ENCODE measurements at regions not wholly inside any gene's neighbourhood (a gene's known extent, or its start where the extent isn't known, plus 50 kb on each side); places are given as distances from the start of the nearest gene placed in this dataset.

- WGBS (ENCODE audit: insufficient coverage, low lambda C conversion rate): no CpG with 5 or more reads among the region's 3 CpGs
- no peaks in the 10 kb centered on the region for H3K27me3 ChIP-seq (ENCODE audit: control insufficient read depth, insufficient read depth, low read length)
- no peaks in the 10 kb centered on the region for H3K36me3 ChIP-seq (ENCODE audit: control insufficient read depth, insufficient read depth, low read length)
These were observed 126.3 kb upstream of the ELL2 start for GRCh38 chr5:96087939-96088338.

GRCh38 chr5:96084874-96085506 is 123.3 kb upstream of the ELL2 start:
- Histone ChIP-seq H3K9me3 (ENCODE audit: control insufficient read depth, low read depth, low read length) (no peaks in the 10 kb centered on the region), H3K36me3 (ENCODE audit: control insufficient read depth, insufficient read depth, low read length) (no peaks in the 10 kb centered on the region), H3K27ac (ENCODE audit: low read length) (no peak overlapping the region), H3K4me3 (ENCODE audit: low read length) (no peak overlapping the region), H3K4me1 (ENCODE audit: control insufficient read depth, insufficient read depth, low read length) (no peaks in the 10 kb centered on the region), H3K27me3 (ENCODE audit: control insufficient read depth, insufficient read depth, low read length) (no peaks in the 10 kb centered on the region)
- DNase-seq: peak in 1 of 2 donors; percentile 55
- 100% methylated on average over 1 of the region's 2 CpGs for WGBS (ENCODE audit: insufficient coverage, low lambda C conversion rate)

More at GRCh38 chr5:96087939-96088338, 126.3 kb upstream of the ELL2 start:
- H3K9me3 ChIP-seq (ENCODE audit: control insufficient read depth, low read depth, low read length): no peaks in the 10 kb centered on the region
- no peak for DNase-seq
- no peaks in the 10 kb centered on the region for H3K4me1 ChIP-seq (ENCODE audit: control insufficient read depth, insufficient read depth, low read length)
- H3K27ac ChIP-seq (ENCODE audit: low read length): no peak overlapping the region
- no peak overlapping the region for H3K4me3 ChIP-seq (ENCODE audit: low read length)

- WGBS (ENCODE audit: insufficient coverage, low lambda C conversion rate): no CpG with 5 or more reads among the region's 4 CpGs
- Histone ChIP-seq H3K9me3 (ENCODE audit: control insufficient read depth, low read depth, low read length) (no peaks in the 10 kb centered on the region), H3K4me1 (ENCODE audit: control insufficient read depth, insufficient read depth, low read length) (no peaks in the 10 kb centered on the region), H3K27me3 (ENCODE audit: control insufficient read depth, insufficient read depth, low read length) (no peaks in the 10 kb centered on the region), H3K4me3 (ENCODE audit: low read length) (no peak overlapping the region), H3K36me3 (ENCODE audit: control insufficient read depth, insufficient read depth, low read length) (no peaks in the 10 kb centered on the region), H3K27ac (ENCODE audit: low read length) (no peak overlapping the region)
- DNase-seq: no peak
These were observed 121.8 kb upstream of the ELL2 start for GRCh38 chr5:96083361-96083881.

DNA sequence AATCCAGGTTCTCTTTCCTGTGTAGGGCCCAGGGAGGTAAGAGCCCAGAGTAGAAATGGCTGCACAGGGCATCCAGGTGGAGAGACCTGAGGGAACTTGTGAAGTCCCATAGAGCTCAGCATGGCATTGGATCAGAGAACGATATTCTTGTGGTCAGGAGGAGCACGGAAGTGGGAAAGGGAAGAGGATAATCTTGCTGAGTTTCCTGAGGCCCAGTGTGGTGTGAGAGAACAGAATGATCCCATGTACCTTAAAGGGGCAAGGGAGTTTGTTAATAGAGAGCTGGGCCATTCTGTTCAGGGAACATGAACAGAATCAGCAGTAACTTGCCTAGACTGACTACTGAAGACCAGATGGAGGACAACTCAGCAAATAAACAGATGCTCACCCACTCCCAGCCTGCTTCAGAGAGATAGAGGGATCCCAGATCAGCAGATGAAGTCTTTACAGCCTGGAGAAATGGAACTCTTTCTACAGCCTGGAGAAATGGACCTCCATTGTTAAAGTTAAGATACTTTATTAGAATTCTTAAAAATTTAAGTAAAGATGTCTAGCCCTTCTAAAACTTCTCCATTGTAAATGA is 119.7 kb upstream of the ELL2 start:
- Histone ChIP-seq H3K4me3 (ENCODE audit: low read length) (no peak overlapping the region), H3K27me3 (ENCODE audit: control insufficient read depth, insufficient read depth, low read length) (no peaks in the 10 kb centered on the region), H3K4me1 (ENCODE audit: control insufficient read depth, insufficient read depth, low read length) (no peaks in the 10 kb centered on the region), H3K9me3 (ENCODE audit: control insufficient read depth, low read depth, low read length) (no peaks in the 10 kb centered on the region), H3K36me3 (ENCODE audit: control insufficient read depth, insufficient read depth, low read length) (no peaks in the 10 kb centered on the region), H3K27ac (ENCODE audit: low read length) (no peak overlapping the region)
- WGBS (ENCODE audit: insufficient coverage, low lambda C conversion rate): no CpG with 5 or more reads among the region's 2 CpGs
- DNase-seq: no peak

- Histone ChIP-seq H3K36me3 (ENCODE audit: control insufficient read depth, insufficient read depth, low read length) (no peaks in the 10 kb centered on the region), H3K27me3 (ENCODE audit: control insufficient read depth, insufficient read depth, low read length) (no peaks in the 10 kb centered on the region), H3K27ac (ENCODE audit: low read length) (no peak overlapping the region), H3K9me3 (ENCODE audit: control insufficient read depth, low read depth, low read length) (no peaks in the 10 kb centered on the region), H3K4me3 (ENCODE audit: low read length) (no peak overlapping the region), H3K4me1 (ENCODE audit: control insufficient read depth, insufficient read depth, low read length) (no peaks in the 10 kb centered on the region)
- DNase-seq: no peak
These were observed 118.9 kb upstream of the ELL2 start for GRCh38 chr5:96080557-96080956.

DNA sequence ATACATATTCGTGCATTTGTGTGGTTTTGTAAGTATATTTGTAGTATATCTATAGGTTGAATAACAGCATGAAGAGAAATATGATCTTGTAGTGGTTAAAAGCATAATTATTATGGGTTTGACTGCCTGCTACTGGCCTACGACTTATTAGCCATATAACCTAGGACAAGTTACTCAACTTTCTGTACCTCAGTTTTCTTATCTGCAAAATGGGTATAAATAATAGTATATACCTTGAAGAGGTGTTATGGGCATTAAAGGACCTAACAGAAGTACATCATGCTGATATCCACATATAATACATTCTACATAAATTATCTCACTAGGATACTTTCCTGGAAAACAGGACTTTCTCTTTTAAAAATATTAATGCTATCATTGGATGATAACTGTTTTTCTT is 118.3 kb upstream of the ELL2 start:
- Histone ChIP-seq H3K27me3 (ENCODE audit: control insufficient read depth, insufficient read depth, low read length) (no peaks in the 10 kb centered on the region), H3K36me3 (ENCODE audit: control insufficient read depth, insufficient read depth, low read length) (no peaks in the 10 kb centered on the region), H3K27ac (ENCODE audit: low read length) (no peak overlapping the region), H3K4me3 (ENCODE audit: low read length) (no peak overlapping the region), H3K9me3 (ENCODE audit: control insufficient read depth, low read depth, low read length) (no peaks in the 10 kb centered on the region), H3K4me1 (ENCODE audit: control insufficient read depth, insufficient read depth, low read length) (no peaks in the 10 kb centered on the region)
- no CpG with 5 or more reads among the region's 2 CpGs for WGBS (ENCODE audit: insufficient coverage, low lambda C conversion rate)
- no peak for DNase-seq

DNA sequence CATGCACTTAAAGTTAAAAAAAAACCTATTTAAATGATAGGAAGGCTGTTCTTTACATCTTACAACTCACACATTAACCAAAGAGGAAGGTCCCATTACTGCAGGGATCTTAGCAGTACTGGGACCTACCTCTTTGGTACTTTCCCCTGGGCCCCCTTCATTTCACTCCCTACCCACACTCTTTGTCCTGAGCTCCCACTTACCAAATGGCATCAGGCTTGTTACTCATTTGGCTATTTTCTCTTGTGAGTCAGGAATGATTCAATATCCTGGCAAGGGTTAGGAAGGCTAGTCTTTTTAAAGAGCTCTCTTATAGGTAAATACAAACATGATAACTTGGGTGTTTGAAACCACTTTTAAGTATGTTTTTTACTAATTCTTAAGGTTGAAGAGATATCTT is 117.4 kb upstream of the ELL2 start:
- H3K9me3 ChIP-seq (ENCODE audit: control insufficient read depth, low read depth, low read length): no peaks in the 10 kb centered on the region
- H3K4me3 ChIP-seq (ENCODE audit: low read length): no peak overlapping the region
- no peaks in the 10 kb centered on the region for H3K27me3 ChIP-seq (ENCODE audit: control insufficient read depth, insufficient read depth, low read length)
- no peaks in the 10 kb centered on the region for H3K4me1 ChIP-seq (ENCODE audit: control insufficient read depth, insufficient read depth, low read length)
- H3K27ac ChIP-seq (ENCODE audit: low read length): no peak overlapping the region
- DNase-seq: no peak
- no peaks in the 10 kb centered on the region for H3K36me3 ChIP-seq (ENCODE audit: control insufficient read depth, insufficient read depth, low read length)

- Histone ChIP-seq H3K27me3 (ENCODE audit: control insufficient read depth, insufficient read depth, low read length) (no peaks in the 10 kb centered on the region), H3K27ac (ENCODE audit: low read length) (no peak overlapping the region), H3K9me3 (ENCODE audit: control insufficient read depth, low read depth, low read length) (no peaks in the 10 kb centered on the region), H3K36me3 (ENCODE audit: control insufficient read depth, insufficient read depth, low read length) (no peaks in the 10 kb centered on the region), H3K4me1 (ENCODE audit: control insufficient read depth, insufficient read depth, low read length) (no peaks in the 10 kb centered on the region), H3K4me3 (ENCODE audit: low read length) (no peak overlapping the region)
- no peak for DNase-seq
- WGBS (ENCODE audit: insufficient coverage, low lambda C conversion rate): 100% methylated on average over 2 of the region's 3 CpGs
These were observed 114.8 kb upstream of the ELL2 start for GRCh38 chr5:96076451-96076850.

DNA sequence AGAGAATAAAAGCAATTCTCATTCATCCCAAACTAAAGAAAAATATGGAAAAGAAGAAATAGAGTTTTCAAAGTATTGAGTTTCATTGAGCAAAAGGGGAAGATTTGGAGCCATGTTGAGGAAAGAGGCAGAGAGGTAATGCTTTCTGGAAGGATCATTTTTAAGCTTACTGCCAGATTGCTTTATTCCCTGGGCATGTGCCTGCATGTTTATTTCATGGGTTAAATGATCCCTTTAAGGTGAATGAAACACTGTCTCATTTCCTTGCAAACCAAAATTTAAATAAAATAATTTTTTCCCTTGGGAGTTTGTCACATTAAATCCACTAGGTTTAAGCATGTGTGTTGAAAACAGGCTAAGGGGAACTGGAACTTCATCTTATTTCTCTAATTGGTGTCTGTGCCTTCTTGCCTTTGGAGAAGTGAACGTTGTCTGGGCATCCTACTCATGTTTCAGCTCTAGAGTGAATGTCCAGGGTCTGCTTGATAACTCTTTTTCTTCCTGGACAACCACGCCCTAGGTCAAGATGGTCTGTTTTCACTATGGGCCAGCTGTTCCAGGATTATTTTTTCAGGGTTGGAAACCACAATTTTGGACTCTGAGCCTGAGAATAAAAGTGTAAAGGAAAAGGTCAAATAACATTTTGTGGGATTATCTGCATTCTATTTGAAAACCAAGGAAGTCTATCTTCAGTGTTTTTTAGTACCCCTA is 114.1 kb upstream of the ELL2 start:
- Histone ChIP-seq H3K27me3 (ENCODE audit: control insufficient read depth, insufficient read depth, low read length) (no peaks in the 10 kb centered on the region), H3K9me3 (ENCODE audit: control insufficient read depth, low read depth, low read length) (no peaks in the 10 kb centered on the region), H3K36me3 (ENCODE audit: control insufficient read depth, insufficient read depth, low read length) (no peaks in the 10 kb centered on the region), H3K4me1 (ENCODE audit: control insufficient read depth, insufficient read depth, low read length) (no peaks in the 10 kb centered on the region), H3K4me3 (ENCODE audit: low read length) (no peak overlapping the region), H3K27ac (ENCODE audit: low read length) (no peak overlapping the region)
- WGBS (ENCODE audit: insufficient coverage, low lambda C conversion rate): no CpG with 5 or more reads among the region's 2 CpGs
- no peak for DNase-seq

DNA sequence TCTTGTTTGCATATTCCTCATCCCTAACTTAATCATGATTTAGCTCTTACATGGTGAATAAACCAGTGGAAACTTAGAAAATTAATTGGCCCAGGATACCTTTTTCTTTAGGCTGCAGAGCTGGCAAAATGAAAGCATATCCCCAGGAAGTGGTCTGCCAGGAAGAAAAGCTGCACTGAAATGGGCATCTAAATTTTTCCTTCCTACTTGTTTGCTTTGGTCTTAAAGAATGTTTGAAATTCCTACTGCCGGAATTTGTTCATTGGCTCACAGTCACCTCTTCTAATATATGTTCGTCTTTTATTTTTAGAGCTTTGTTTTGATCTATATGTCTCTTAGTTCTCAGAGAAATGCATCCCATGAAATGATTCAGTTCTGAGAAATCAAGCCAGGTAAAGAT is 113.2 kb upstream of the ELL2 start:
- H3K9me3 ChIP-seq (ENCODE audit: control insufficient read depth, low read depth, low read length): no peaks in the 10 kb centered on the region
- no peak for DNase-seq
- H3K27me3 ChIP-seq (ENCODE audit: control insufficient read depth, insufficient read depth, low read length): no peaks in the 10 kb centered on the region
- no peaks in the 10 kb centered on the region for H3K4me1 ChIP-seq (ENCODE audit: control insufficient read depth, insufficient read depth, low read length)
- WGBS (ENCODE audit: insufficient coverage, low lambda C conversion rate): 78% methylated on average over 2 of the region's 2 CpGs
- H3K36me3 ChIP-seq (ENCODE audit: control insufficient read depth, insufficient read depth, low read length): no peaks in the 10 kb centered on the region
- no peak overlapping the region for H3K27ac ChIP-seq (ENCODE audit: low read length)
- no peak overlapping the region for H3K4me3 ChIP-seq (ENCODE audit: low read length)

Data from large intestine (tissue), 3 donors.